Endothelial cell of umbilical vein (primary cell): ENCODE measurements at regions not wholly inside any gene's neighbourhood (a gene's known extent, or its start where the extent isn't known, plus 50 kb on each side); places are given as distances from the start of the nearest gene placed in this dataset.

ENCODE experiments used
- BruUV-seq: library from RNA; stranded (reverse); fragments of 400-500 nt; replicated peaks from 2 replicates; lab custom pipeline; 2021; lab: Mats Ljungman, UMichigan
- CTCF ChIA-PET: fragments of 300-600, 350-600 bp; sonication (Branson Sonifier 250); formaldehyde crosslinking; loops from one replicate; lab custom pipeline; 2021; ENCODE audit warnings: antibody characterized with exemption, inconsistent platforms; lab: Charles Lee
- POLR2A ChIA-PET: fragments of 300-600, 350-600 bp; sonication (Branson Sonifier 250); formaldehyde crosslinking; loops from one replicate; lab custom pipeline; 2021; ENCODE audit warnings: antibody characterized with exemption, inconsistent platforms; lab: Charles Lee
- DNase-seq: peaks from one replicate; pipeline ENCODE4 v3.0.0-alpha.2; 2011; ENCODE audit warnings: low read depth, low spot score
- FAIRE-seq: peaks from 2 replicates; lab custom pipeline; 2011; peaks lifted over from hg19 to GRCh38; lab: Jason Lieb, UNC
- H2AFZ ChIP-seq: 2 replicates; pipeline ENCODE4 v1.6.0; 2012; ENCODE audit warnings: low read depth, low read length, control low read depth, inconsistent platforms
- H3K27ac ChIP-seq: 2 replicates; pipeline ENCODE4 v1.5.1; 2011; ENCODE audit warnings: low read depth, mild to moderate bottlenecking, control low read depth, low read length, moderate library complexity; ENCODE audit not compliant: insufficient read depth
- H3K27me3 ChIP-seq, 2 experiments: 2 replicates each; pipeline versions ENCODE4 v1.6.0 to v1.6.1; 2011; ENCODE audit warnings: low read length in 2 of 2, mixed read lengths in 1 of 2; ENCODE audit not compliant: control insufficient read depth in 2 of 2, insufficient read depth in 2 of 2
- H3K36me3 ChIP-seq, 2 experiments: 2 replicates in 1 of 2; 3 replicates in 1 of 2; pipeline ENCODE4 v1.5.1; 2011; ENCODE audit warnings: low read length in 2 of 2, mild to moderate bottlenecking in 1 of 2, moderate library complexity in 1 of 2; ENCODE audit not compliant: control insufficient read depth in 2 of 2, insufficient read depth in 2 of 2; ENCODE audit errors: extremely low read depth in 1 of 2
- H3K4me1 ChIP-seq: 3 replicates; pipeline ENCODE4 v1.5.1; 2011; ENCODE audit warnings: mild to moderate bottlenecking, low read length; ENCODE audit not compliant: control insufficient read depth, insufficient read depth; ENCODE audit errors: extremely low read depth
- H3K4me2 ChIP-seq: 2 replicates; pipeline ENCODE4 v1.6.1; 2011; ENCODE audit warnings: low read length, control low read depth, mixed read lengths; ENCODE audit not compliant: insufficient read depth
- H3K4me3 ChIP-seq, 3 experiments: fragments of 200-600 bp in 1 of 3; sonication (generic), shearing (Covaris generic) in 1 of 3; replicated peaks in 1 of 3; 2 replicates each; pipeline ENCODE4 v1.5.1; 2011 to 2016; ENCODE audit warnings: control low read depth in 3 of 3, low read length in 3 of 3, mild to moderate bottlenecking in 2 of 3, inconsistent platforms in 1 of 3, low read depth in 1 of 3, moderate library complexity in 1 of 3; ENCODE audit not compliant: insufficient read depth in 1 of 3
- H3K79me2 ChIP-seq: 2 replicates; pipeline ENCODE4 v1.6.0; 2012; ENCODE audit warnings: low read length, inconsistent platforms; ENCODE audit not compliant: control insufficient read depth, insufficient read depth
- H3K9ac ChIP-seq: replicated peaks from 2 replicates; pipeline ENCODE3; 2011; ENCODE audit warnings: low read length, control low read depth; ENCODE audit not compliant: insufficient read depth; ENCODE audit errors: extremely low read depth
- H3K9me1 ChIP-seq: replicated peaks from 3 replicates; pipeline ENCODE4 v1.6.0; 2011; ENCODE audit warnings: mild to moderate bottlenecking, low read length; ENCODE audit not compliant: control insufficient read depth, insufficient read depth; ENCODE audit errors: extremely low read depth
- H3K9me3 ChIP-seq: replicated peaks from 2 replicates; pipeline ENCODE4 v1.5.1; 2012; ENCODE audit warnings: low read length, inconsistent platforms; ENCODE audit not compliant: control insufficient read depth, insufficient read depth
- H4K20me1 ChIP-seq: replicated peaks from 2 replicates; pipeline ENCODE3; 2011; ENCODE audit warnings: mild to moderate bottlenecking, low read length; ENCODE audit not compliant: control insufficient read depth, insufficient read depth; ENCODE audit errors: extremely low read depth
- EZH2 ChIP-seq: IDR thresholded peaks from 2 replicates; pipeline ENCODE4 v1.6.1; 2012; ENCODE audit warnings: borderline replicate concordance, low read depth, mild to moderate bottlenecking, moderate library complexity, low read length, inconsistent platforms; ENCODE audit not compliant: severe bottlenecking
- FOS ChIP-seq: IDR thresholded peaks from 2 replicates; pipeline ENCODE4 v1.6.1; 2011; ENCODE audit warnings: mild to moderate bottlenecking, low read length, moderate library complexity, borderline replicate concordance; ENCODE audit not compliant: insufficient read depth
- GATA2 ChIP-seq: IDR thresholded peaks from 2 replicates; pipeline ENCODE4 v1.7.0; 2011; ENCODE audit warnings: low read depth, mild to moderate bottlenecking, moderate library complexity, mixed read lengths, low read length; ENCODE audit not compliant: insufficient read length, insufficient read depth
- JUN ChIP-seq: IDR thresholded peaks from 2 replicates; pipeline ENCODE4 v1.6.1; 2011; ENCODE audit warnings: borderline replicate concordance, low read depth; ENCODE audit not compliant: insufficient read length, insufficient read depth
- MYC ChIP-seq: IDR thresholded peaks from one replicate; pipeline ENCODE4 v1.6.1; 2011; ENCODE audit warnings: mild to moderate bottlenecking, low read depth, low read length
- POLR2A ChIP-seq: IDR thresholded peaks from 2 replicates; pipeline ENCODE4 v1.6.1; 2012; ENCODE audit warnings: low read depth, mild to moderate bottlenecking, control low read depth, low read length
- POLR2AphosphoS5 ChIP-seq: IDR thresholded peaks from 2 replicates; pipeline ENCODE4 v1.6.1; 2012; ENCODE audit warnings: low read depth, mild to moderate bottlenecking, control low read depth, low read length, moderate library complexity; ENCODE audit not compliant: insufficient read depth
- dilution Hi-C: fragments of 300-500 bp; cut with MboI; formaldehyde crosslinking; loops from one replicate; pipeline ENCODE4 v1.15.0; 2019; ENCODE audit warnings: low sequenced_read_pairs; ENCODE audit not compliant: extremely low pct_ligation_motif_present
- intact Hi-C: fragments of 100-400 bp; cut with micrococcal nuclease; formaldehyde crosslinking; loops from one replicate; pipeline ENCODE4 v1.10.0; 2022
- TF ChIP-seq, protein P1 (sequence below), 2 donors: IDR thresholded peaks; 1 replicate in 1 of 2; 2 replicates in 1 of 2; pipeline ENCODE4 v1.5.1; 2011; ENCODE audit warnings: low read length in 2 of 2, mild to moderate bottlenecking in 2 of 2, moderate library complexity in 2 of 2, control low read depth in 1 of 2, inconsistent platforms in 1 of 2, low read depth in 1 of 2; ENCODE audit not compliant: insufficient read depth in 1 of 2; ENCODE audit errors: extremely low read depth in 1 of 2
- TF ChIP-seq, protein P2 (sequence below): IDR thresholded peaks from 2 replicates; pipeline ENCODE4 v1.6.1; 2011; ENCODE audit not compliant: insufficient read depth, insufficient read length

DNA sequence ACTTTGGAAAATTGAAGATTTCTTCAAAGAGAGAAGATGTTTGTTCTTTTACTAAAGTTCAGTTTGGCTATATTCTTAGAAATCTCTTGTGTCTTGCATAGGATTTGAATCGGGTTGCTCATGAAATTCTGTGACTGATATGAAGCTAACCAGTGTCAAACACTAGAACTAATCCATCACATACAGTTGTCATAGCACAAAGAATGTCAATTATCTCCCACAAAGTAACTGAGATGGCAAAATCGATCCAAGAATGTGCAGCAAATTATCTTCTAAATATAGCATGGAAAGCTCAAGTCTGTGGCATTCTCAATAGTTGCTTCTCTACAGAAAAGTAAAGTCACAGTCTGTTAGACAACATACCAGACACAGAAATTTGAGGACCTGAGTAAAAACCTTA is 768.1 kb upstream of the LRRN3 start:
- ChIA-PET POLR2A (no interaction called here), CTCF (no interaction called here)

DNA sequence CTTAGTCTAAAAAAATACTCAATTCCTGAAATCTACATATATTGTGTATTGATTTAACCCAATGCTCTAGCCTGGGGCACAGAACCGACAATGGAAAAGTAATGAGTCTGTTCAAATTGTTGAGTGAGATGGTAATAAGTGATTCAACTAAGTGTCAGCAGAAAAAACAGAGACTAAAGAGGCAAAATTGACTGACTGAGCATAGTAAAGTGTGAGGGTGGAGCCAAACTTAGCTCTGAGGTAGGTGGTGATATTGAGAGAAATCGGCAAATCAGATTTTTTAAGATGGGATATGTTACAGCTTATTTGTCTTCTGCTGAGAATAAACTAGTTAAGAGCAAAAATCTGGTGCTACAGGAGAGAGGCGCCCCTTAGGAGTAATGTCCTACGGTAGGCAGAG is 764.0 kb upstream of the LRRN3 start:
- no peak overlapping the region for H3K27ac ChIP-seq
- no peaks in the 10 kb centered on the region for H3K36me3 ChIP-seq
- H4K20me1 ChIP-seq = no peaks in the 10 kb centered on the region
- BruUV-seq = no TSS peak
- H3K9me3 ChIP-seq = no peaks in the 10 kb centered on the region
- ChIA-PET POLR2A (no interaction called here), CTCF (no interaction called here)
- H3K9me1 ChIP-seq = no peaks in the 10 kb centered on the region
- no peaks in the 10 kb centered on the region for H3K79me2 ChIP-seq
- dilution Hi-C loops (no loop called here), intact Hi-C loops (no loop called here)
- no peak for FAIRE-seq
- no peak overlapping the region for H2AFZ ChIP-seq
- H3K4me3 ChIP-seq = no peak overlapping the region
- H3K9ac ChIP-seq = no peak overlapping the region
- no peak overlapping the region for H3K4me2 ChIP-seq
- TF ChIP-seq POLR2AphosphoS5 (no peak), EZH2 (no peak), FOS (no peak), JUN (no peak), MYC (no peak), POLR2A (no peak), GATA2 (no peak)
- TF ChIP-seq, protein P1, sequence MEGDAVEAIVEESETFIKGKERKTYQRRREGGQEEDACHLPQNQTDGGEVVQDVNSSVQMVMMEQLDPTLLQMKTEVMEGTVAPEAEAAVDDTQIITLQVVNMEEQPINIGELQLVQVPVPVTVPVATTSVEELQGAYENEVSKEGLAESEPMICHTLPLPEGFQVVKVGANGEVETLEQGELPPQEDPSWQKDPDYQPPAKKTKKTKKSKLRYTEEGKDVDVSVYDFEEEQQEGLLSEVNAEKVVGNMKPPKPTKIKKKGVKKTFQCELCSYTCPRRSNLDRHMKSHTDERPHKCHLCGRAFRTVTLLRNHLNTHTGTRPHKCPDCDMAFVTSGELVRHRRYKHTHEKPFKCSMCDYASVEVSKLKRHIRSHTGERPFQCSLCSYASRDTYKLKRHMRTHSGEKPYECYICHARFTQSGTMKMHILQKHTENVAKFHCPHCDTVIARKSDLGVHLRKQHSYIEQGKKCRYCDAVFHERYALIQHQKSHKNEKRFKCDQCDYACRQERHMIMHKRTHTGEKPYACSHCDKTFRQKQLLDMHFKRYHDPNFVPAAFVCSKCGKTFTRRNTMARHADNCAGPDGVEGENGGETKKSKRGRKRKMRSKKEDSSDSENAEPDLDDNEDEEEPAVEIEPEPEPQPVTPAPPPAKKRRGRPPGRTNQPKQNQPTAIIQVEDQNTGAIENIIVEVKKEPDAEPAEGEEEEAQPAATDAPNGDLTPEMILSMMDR (IDR thresholded peaks at IDR 0.05; ENCODE audit: extremely low read depth in 1 of 2, insufficient read depth in 1 of 2, low read depth in 1 of 2, low read length in 2 of 2) = no peak
- TF ChIP-seq, protein P2, sequence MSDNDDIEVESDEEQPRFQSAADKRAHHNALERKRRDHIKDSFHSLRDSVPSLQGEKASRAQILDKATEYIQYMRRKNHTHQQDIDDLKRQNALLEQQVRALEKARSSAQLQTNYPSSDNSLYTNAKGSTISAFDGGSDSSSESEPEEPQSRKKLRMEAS = no peak
- H3K27me3 ChIP-seq = no peaks in the 10 kb centered on the region
- peaks cover 2% of the 10 kb centered on the region for H3K4me1 ChIP-seq
- no peak for DNase-seq

More for the DNA sequence above, 768.1 kb upstream of the LRRN3 start:
- no peaks in the 10 kb centered on the region for H3K36me3 ChIP-seq
- no peaks in the 10 kb centered on the region for H3K79me2 ChIP-seq
- H3K9ac ChIP-seq = no peak overlapping the region
- TF ChIP-seq MYC = no peak
- TF ChIP-seq GATA2 = no peak
- TF ChIP-seq, protein P1 (IDR thresholded peaks at IDR 0.05; ENCODE audit: extremely low read depth in 1 of 2, insufficient read depth in 1 of 2, low read depth in 1 of 2, low read length in 2 of 2) = no peak
- TF ChIP-seq EZH2 = no peak
- TF ChIP-seq JUN = no peak
- H3K9me3 ChIP-seq = peaks cover 2% of the 10 kb centered on the region
- FAIRE-seq = no peak
- BruUV-seq = no TSS peak
- no peaks in the 10 kb centered on the region for H3K9me1 ChIP-seq
- peaks cover 8% of the 10 kb centered on the region for H3K4me1 ChIP-seq
- no peak overlapping the region for H2AFZ ChIP-seq
- no peaks in the 10 kb centered on the region for H4K20me1 ChIP-seq
- intact Hi-C loops = no loop called here
- no peak overlapping the region for H3K4me3 ChIP-seq
- no peak overlapping the region for H3K27ac ChIP-seq
- dilution Hi-C loops = no loop called here
- DNase-seq = no peak
- H3K4me2 ChIP-seq = no peak overlapping the region
- H3K27me3 ChIP-seq = no peaks in the 10 kb centered on the region
